ENCODE measurements at regions not wholly inside any gene's neighbourhood (a gene's known extent, or its start where the extent isn't known, plus 50 kb on each side); places are given as distances from the start of the nearest gene placed in this dataset.

GRCh38 chr14:38850664-38851063, 252.4 kb downstream of the SEC23A start:
- Histone ChIP-seq H3K4me1 (ENCODE audit: control extremely low read depth in 1 of 4, control insufficient read depth in 4 of 4, insufficient read depth in 4 of 4, low read length in 3 of 4) (peaks cover 0 to 14% (median 4%) of the 10 kb centered on the region in 4 experiments), H3K9me3 (ENCODE audit: control extremely low read depth in 1 of 5, control insufficient read depth in 4 of 5, insufficient read depth in 2 of 5, low read depth in 1 of 5, low read length in 4 of 5) (peaks cover 0 to 7% (median 0%) of the 10 kb centered on the region in 5 experiments), H3K27me3 (replicated peaks in 2 of 5; ENCODE audit: control insufficient read depth in 4 of 5, insufficient read depth in 5 of 5, low read length in 4 of 5) (no peaks in the 10 kb centered on the region), H3K27ac (ENCODE audit: insufficient read depth in 1 of 2, low read depth in 1 of 2, low read length in 2 of 2, poor library complexity in 1 of 2, severe bottlenecking in 2 of 2) (no peak overlapping the region), H3K36me3 (ENCODE audit: control insufficient read depth in 4 of 4, insufficient read depth in 4 of 4, low read length in 3 of 4) (no peaks in the 10 kb centered on the region), H3K4me3 (ENCODE audit: control insufficient read depth in 1 of 7, extremely low read depth in 1 of 7, insufficient read depth in 4 of 7, low read depth in 2 of 7, low read length in 6 of 7) (no peak overlapping the region)
- ChIA-PET POLR2A (no interaction called here), CTCF (interaction anchor here (1.1 kb wide), 1 partner anchor 15 kb away, joined by 4 read pairs; no protein-coding TSS in a partner anchor)
- no peak for DNase-seq
- WGBS (ENCODE audit: insufficient coverage), result 100% methylated on average over 1 of the region's 1 CpG

- WGBS (ENCODE audit: insufficient coverage), result no CpG with 5 or more reads among the region's 2 CpGs
- Histone ChIP-seq H3K36me3 (ENCODE audit: control insufficient read depth in 4 of 4, insufficient read depth in 4 of 4, low read length in 3 of 4) (no peaks in the 10 kb centered on the region), H3K27ac (ENCODE audit: insufficient read depth in 1 of 2, low read depth in 1 of 2, low read length in 2 of 2, poor library complexity in 1 of 2, severe bottlenecking in 2 of 2) (no peak overlapping the region), H3K4me3 (ENCODE audit: control insufficient read depth in 1 of 7, extremely low read depth in 1 of 7, insufficient read depth in 4 of 7, low read depth in 2 of 7, low read length in 6 of 7) (no peak overlapping the region), H3K9me3 (ENCODE audit: control extremely low read depth in 1 of 5, control insufficient read depth in 4 of 5, insufficient read depth in 2 of 5, low read depth in 1 of 5, low read length in 4 of 5) (peaks cover 0 to 7% (median 0%) of the 10 kb centered on the region in 5 experiments), H3K4me1 (ENCODE audit: control extremely low read depth in 1 of 4, control insufficient read depth in 4 of 4, insufficient read depth in 4 of 4, low read length in 3 of 4) (peaks cover 0 to 14% (median 4%) of the 10 kb centered on the region in 4 experiments), H3K27me3 (replicated peaks in 2 of 5; ENCODE audit: control insufficient read depth in 4 of 5, insufficient read depth in 5 of 5, low read length in 4 of 5) (no peaks in the 10 kb centered on the region)
- POLR2A ChIA-PET, result no interaction called here
- peak in 2 of 3 donors; percentile 49 to 73 for DNase-seq
- CTCF ChIA-PET, result interaction anchor here (0.7 to 1.5 kb wide), 2 partner anchors 125 to 1243 kb away, joined by 3 to 6 read pairs; no protein-coding TSS in a partner anchor
These were observed 254.6 kb downstream of the SEC23A start for GRCh38 chr14:38848243-38848935.

GRCh38 chr14:38847161-38847560, 255.9 kb downstream of the SEC23A start:
- Histone ChIP-seq H3K27ac (ENCODE audit: insufficient read depth in 1 of 2, low read depth in 1 of 2, low read length in 2 of 2, poor library complexity in 1 of 2, severe bottlenecking in 2 of 2) (no peak overlapping the region), H3K4me1 (ENCODE audit: control extremely low read depth in 1 of 4, control insufficient read depth in 4 of 4, insufficient read depth in 4 of 4, low read length in 3 of 4) (peaks cover 0 to 14% (median 4%) of the 10 kb centered on the region in 4 experiments), H3K4me3 (ENCODE audit: control insufficient read depth in 1 of 7, extremely low read depth in 1 of 7, insufficient read depth in 4 of 7, low read depth in 2 of 7, low read length in 6 of 7) (no peak overlapping the region), H3K27me3 (replicated peaks in 2 of 5; ENCODE audit: control insufficient read depth in 4 of 5, insufficient read depth in 5 of 5, low read length in 4 of 5) (no peaks in the 10 kb centered on the region), H3K9me3 (ENCODE audit: control extremely low read depth in 1 of 5, control insufficient read depth in 4 of 5, insufficient read depth in 2 of 5, low read depth in 1 of 5, low read length in 4 of 5) (peaks cover 0 to 7% (median 0%) of the 10 kb centered on the region in 5 experiments), H3K36me3 (ENCODE audit: control insufficient read depth in 4 of 4, insufficient read depth in 4 of 4, low read length in 3 of 4) (no peaks in the 10 kb centered on the region)
- no peak for DNase-seq
- CTCF ChIA-PET, result no interaction called here
- no CpG with 5 or more reads among the region's 3 CpGs for WGBS (ENCODE audit: insufficient coverage)
- POLR2A ChIA-PET, result no interaction called here

- no peak overlapping the region for H3K4me3 ChIP-seq (ENCODE audit: control insufficient read depth in 1 of 7, extremely low read depth in 1 of 7, insufficient read depth in 4 of 7, low read depth in 2 of 7, low read length in 6 of 7)
- ChIA-PET POLR2A (interaction anchor here (0.6 kb wide), 1 partner anchor 1665 kb away, joined by 3 read pairs; no protein-coding TSS in a partner anchor), CTCF (interaction anchor here (1.7 kb wide), 1 partner anchor 117 kb away, joined by 5 read pairs; no protein-coding TSS in a partner anchor)
- no peaks in the 10 kb centered on the region for H3K27me3 ChIP-seq (replicated peaks in 2 of 5; ENCODE audit: control insufficient read depth in 4 of 5, insufficient read depth in 5 of 5, low read length in 4 of 5)
- peaks cover 0 to 10% (median 8%) of the 10 kb centered on the region in 4 experiments for H3K4me1 ChIP-seq (ENCODE audit: control extremely low read depth in 1 of 4, control insufficient read depth in 4 of 4, insufficient read depth in 4 of 4, low read length in 3 of 4)
- no peak overlapping the region for H3K27ac ChIP-seq (ENCODE audit: insufficient read depth in 1 of 2, low read depth in 1 of 2, low read length in 2 of 2, poor library complexity in 1 of 2, severe bottlenecking in 2 of 2)
- H3K36me3 ChIP-seq (ENCODE audit: control insufficient read depth in 4 of 4, insufficient read depth in 4 of 4, low read length in 3 of 4), result no peaks in the 10 kb centered on the region
- WGBS (ENCODE audit: insufficient coverage), result no CpG with 5 or more reads among the region's 3 CpGs
- peak in 2 of 3 donors; percentile 11 to 53 for DNase-seq
- H3K9me3 ChIP-seq (ENCODE audit: control extremely low read depth in 1 of 5, control insufficient read depth in 4 of 5, insufficient read depth in 2 of 5, low read depth in 1 of 5, low read length in 4 of 5), result no peaks in the 10 kb centered on the region
These were observed 263.2 kb downstream of the SEC23A start for GRCh38 chr14:38839694-38840365.

- H3K4me1 ChIP-seq (ENCODE audit: control extremely low read depth in 1 of 4, control insufficient read depth in 4 of 4, insufficient read depth in 4 of 4, low read length in 3 of 4), result peaks cover 0 to 10% (median 8%) of the 10 kb centered on the region in 4 experiments
- H3K4me3 ChIP-seq (ENCODE audit: control insufficient read depth in 1 of 7, extremely low read depth in 1 of 7, insufficient read depth in 4 of 7, low read depth in 2 of 7, low read length in 6 of 7), result no peak overlapping the region
- 93% methylated on average over 6 of the region's 8 CpGs for WGBS (ENCODE audit: insufficient coverage)
- no peaks in the 10 kb centered on the region for H3K36me3 ChIP-seq (ENCODE audit: control insufficient read depth in 4 of 4, insufficient read depth in 4 of 4, low read length in 3 of 4)
- ChIA-PET CTCF (interaction anchor here (1.7 kb wide), 1 partner anchor 116 kb away, joined by 5 read pairs; no protein-coding TSS in a partner anchor), POLR2A (no interaction called here)
- no peak overlapping the region for H3K27ac ChIP-seq (ENCODE audit: insufficient read depth in 1 of 2, low read depth in 1 of 2, low read length in 2 of 2, poor library complexity in 1 of 2, severe bottlenecking in 2 of 2)
- no peak for DNase-seq
- no peaks in the 10 kb centered on the region for H3K27me3 ChIP-seq (replicated peaks in 2 of 5; ENCODE audit: control insufficient read depth in 4 of 5, insufficient read depth in 5 of 5, low read length in 4 of 5)
- no peaks in the 10 kb centered on the region for H3K9me3 ChIP-seq (ENCODE audit: control extremely low read depth in 1 of 5, control insufficient read depth in 4 of 5, insufficient read depth in 2 of 5, low read depth in 1 of 5, low read length in 4 of 5)
These were observed 264.1 kb downstream of the SEC23A start for GRCh38 chr14:38838979-38839323.

GRCh38 chr14:38838049-38838978, 264.7 kb downstream of the SEC23A start:
- CTCF ChIA-PET, result interaction anchor here (1.7 kb wide), 1 partner anchor 115 kb away, joined by 5 read pairs; no protein-coding TSS in a partner anchor

More at GRCh38 chr14:38838049-38838978, 264.7 kb downstream of the SEC23A start:
- Histone ChIP-seq H3K27ac (ENCODE audit: insufficient read depth in 1 of 2, low read depth in 1 of 2, low read length in 2 of 2, poor library complexity in 1 of 2, severe bottlenecking in 2 of 2) (no peak overlapping the region), H3K4me3 (ENCODE audit: control insufficient read depth in 1 of 7, extremely low read depth in 1 of 7, insufficient read depth in 4 of 7, low read depth in 2 of 7, low read length in 6 of 7) (no peak overlapping the region), H3K27me3 (replicated peaks in 2 of 5; ENCODE audit: control insufficient read depth in 4 of 5, insufficient read depth in 5 of 5, low read length in 4 of 5) (no peaks in the 10 kb centered on the region), H3K4me1 (ENCODE audit: control extremely low read depth in 1 of 4, control insufficient read depth in 4 of 4, insufficient read depth in 4 of 4, low read length in 3 of 4) (peaks cover 0 to 10% (median 8%) of the 10 kb centered on the region in 4 experiments), H3K36me3 (ENCODE audit: control insufficient read depth in 4 of 4, insufficient read depth in 4 of 4, low read length in 3 of 4) (no peaks in the 10 kb centered on the region), H3K9me3 (ENCODE audit: control extremely low read depth in 1 of 5, control insufficient read depth in 4 of 5, insufficient read depth in 2 of 5, low read depth in 1 of 5, low read length in 4 of 5) (no peaks in the 10 kb centered on the region)
- no peak for DNase-seq
- POLR2A ChIA-PET, result no interaction called here
- 97% methylated on average over 26 of the region's 27 CpGs for WGBS (ENCODE audit: insufficient coverage)
